Endodermal cell (in vitro differentiated cells): ENCODE measurements at regions not wholly inside any gene's neighbourhood (a gene's known extent, or its start where the extent isn't known, plus 50 kb on each side); places are given as distances from the start of the nearest gene placed in this dataset.

Experiments
- DNase-seq: peaks from one replicate; pipeline ENCODE4 v3.0.0-alpha.2; 2017
- H3K27ac ChIP-seq: 2 replicates; pipeline ENCODE4 v1.5.1; 2013; ENCODE audit warnings: mild to moderate bottlenecking, low read depth, low read length, moderate library complexity
- H3K27me3 ChIP-seq: 2 replicates; pipeline ENCODE4 v1.6.1; 2013; ENCODE audit warnings: mild to moderate bottlenecking, low read length, moderate library complexity; ENCODE audit not compliant: insufficient read depth, control insufficient read depth, poor library complexity, severe bottlenecking
- H3K36me3 ChIP-seq: 2 replicates; pipeline ENCODE4 v1.7.0; 2013; ENCODE audit warnings: mild to moderate bottlenecking, low read length, moderate library complexity; ENCODE audit not compliant: control insufficient read depth, insufficient read depth
- H3K4me1 ChIP-seq: one replicate; pipeline ENCODE4 v1.7.0; 2013; ENCODE audit warnings: low read length; ENCODE audit not compliant: control insufficient read depth, insufficient read depth
- H3K4me3 ChIP-seq: 2 replicates; pipeline ENCODE4 v1.5.1; 2013; ENCODE audit warnings: mild to moderate bottlenecking, low read length, moderate library complexity
- H3K9ac ChIP-seq: 2 replicates; pipeline ENCODE4 v1.6.1; 2013; ENCODE audit warnings: mild to moderate bottlenecking, low read length, moderate library complexity; ENCODE audit not compliant: poor library complexity, severe bottlenecking; ENCODE audit errors: extremely low read depth
- H3K9me3 ChIP-seq: 2 replicates; pipeline ENCODE4 v1.6.1; 2013; ENCODE audit warnings: mild to moderate bottlenecking, low read length, moderate library complexity; ENCODE audit not compliant: control insufficient read depth
- H3K27ac Mint-ChIP-seq: 2 replicates; pipeline ENCODE4 v1.8.0; 2020; ENCODE audit warnings: mixed read lengths
- H3K27me3 Mint-ChIP-seq: 2 replicates; pipeline ENCODE4 v1.8.0; 2021; ENCODE audit warnings: mild to moderate bottlenecking, mixed read lengths; ENCODE audit not compliant: insufficient read depth
- H3K36me3 Mint-ChIP-seq: 2 replicates; pipeline ENCODE4 v1.8.0; 2020; ENCODE audit warnings: low read depth, mixed read lengths
- H3K4me1 Mint-ChIP-seq: 2 replicates; pipeline ENCODE4 v1.8.0; 2020; ENCODE audit warnings: mixed read lengths
- H3K4me3 Mint-ChIP-seq: 2 replicates; pipeline ENCODE4 v1.8.0; 2020; ENCODE audit warnings: mild to moderate bottlenecking, moderate library complexity, mixed read lengths
- H3K9me3 Mint-ChIP-seq: 2 replicates; pipeline ENCODE4 v1.8.0; 2020; ENCODE audit warnings: mild to moderate bottlenecking, mixed read lengths
- CTCF ChIP-seq: fragments of 200-600 bp; sonication (generic); conservative IDR thresholded peaks from 2 replicates; pipeline ENCODE4 v1.5.0; 2021; ENCODE audit warnings: antibody characterized with exemption, mild to moderate bottlenecking
- WGBS, 2 experiments: methylation state at CpG; one replicate each; pipeline versions ENCODE4 v1.1.5 to v1.1.7; 2013; ENCODE audit warnings: missing lambda C conversion rate in 2 of 2, mixed read lengths in 1 of 2; ENCODE audit not compliant: insufficient coverage in 1 of 2, insufficient read length in 1 of 2; 5-methylcytosine and 5-hydroxymethylcytosine counted together

GRCh38 chrX:76931518-76931917 is 504.0 kb downstream of the MAGEE1 start:
- Histone ChIP-seq H3K27me3 (no peaks in the 10 kb centered on the region), H3K27ac (no peak overlapping the region), H3K9ac (no peak overlapping the region), H3K4me1 (no peaks in the 10 kb centered on the region), H3K4me3 (no peak overlapping the region), H3K9me3 (no peaks in the 10 kb centered on the region), H3K36me3 (no peaks in the 10 kb centered on the region)
- no peaks in the 10 kb centered on the region for H3K36me3 Mint-ChIP-seq
- 86 to 89% methylated on average over 4 of the region's 6 CpGs for WGBS, 2 experiments
- TF ChIP-seq CTCF = no peak
- H3K27me3 Mint-ChIP-seq = no peaks in the 10 kb centered on the region
- H3K4me3 Mint-ChIP-seq = no peak overlapping the region
- no peak overlapping the region for H3K27ac Mint-ChIP-seq
- no peaks in the 10 kb centered on the region for H3K4me1 Mint-ChIP-seq
- peaks cover 82% of the 10 kb centered on the region for H3K9me3 Mint-ChIP-seq
- no peak for DNase-seq

GRCh38 chrX:76957485-76957884 is 489.7 kb upstream of the FGF16 start:
- H3K27ac Mint-ChIP-seq = no peak overlapping the region
- TF ChIP-seq CTCF = no peak

GRCh38 chrX:76971393-76972376 is 475.5 kb upstream of the FGF16 start:
- TF ChIP-seq CTCF = no peak
- no peaks in the 10 kb centered on the region for H3K9me3 ChIP-seq
- no peaks in the 10 kb centered on the region for H3K27me3 ChIP-seq
- WGBS, 2 experiments = 79 to 100% methylated on average over 1 of the region's 1 CpG
- peak overlapping the region; percentile 61 for H3K27ac ChIP-seq
- no peak overlapping the region for H3K4me3 Mint-ChIP-seq
- H3K9ac ChIP-seq = no peak overlapping the region
- no peak for DNase-seq
- no peaks in the 10 kb centered on the region for H3K4me1 ChIP-seq
- no peaks in the 10 kb centered on the region for H3K36me3 ChIP-seq
- peak overlapping the region; percentile 66 for H3K27ac Mint-ChIP-seq
- no peaks in the 10 kb centered on the region for H3K27me3 Mint-ChIP-seq
- H3K9me3 Mint-ChIP-seq = peaks cover 33% of the 10 kb centered on the region
- no peaks in the 10 kb centered on the region for H3K4me1 Mint-ChIP-seq
- no peaks in the 10 kb centered on the region for H3K36me3 Mint-ChIP-seq
- no peak overlapping the region for H3K4me3 ChIP-seq

More at GRCh38 chrX:76957485-76957884, 489.7 kb upstream of the FGF16 start:
- Mint-ChIP-seq H3K27me3 (no peaks in the 10 kb centered on the region), H3K4me3 (no peak overlapping the region), H3K36me3 (peaks cover 2% of the 10 kb centered on the region), H3K4me1 (no peaks in the 10 kb centered on the region), H3K9me3 (peaks cover 90% of the 10 kb centered on the region)
- Histone ChIP-seq H3K4me3 (no peak overlapping the region), H3K27ac (no peak overlapping the region), H3K4me1 (no peaks in the 10 kb centered on the region), H3K9me3 (peaks cover 4% of the 10 kb centered on the region), H3K9ac (no peak overlapping the region), H3K27me3 (no peaks in the 10 kb centered on the region), H3K36me3 (no peaks in the 10 kb centered on the region)
- 100% methylated on average over 1 of the region's 1 CpG; no CpG with 5 or more reads in 1 of the 2 experiments for WGBS, 2 experiments
- no peak for DNase-seq
